LHCN-M2 (cell line): ENCODE measurements at regions not wholly inside any gene's neighbourhood (a gene's known extent, or its start where the extent isn't known, plus 50 kb on each side); places are given as distances from the start of the nearest gene placed in this dataset.

Source experiments
- DNase-seq: peaks from one replicate; pipeline ENCODE4 v3.0.0-alpha.2; 2012; ENCODE audit warnings: low read depth

GRCh38 chrX:95585321-95585720, 1099.3 kb upstream of the DIAPH2 start:
- DNase-seq: no peak

GRCh38 chrX:95612350-95612749, 1072.3 kb upstream of the DIAPH2 start:
- no peak for DNase-seq

GRCh38 chrX:95622200-95622599, 1062.4 kb upstream of the DIAPH2 start:
- DNase-seq: no peak

GRCh38 chrX:95626748-95627147, 1057.9 kb upstream of the DIAPH2 start:
- DNase-seq: no peak

GRCh38 chrX:95628796-95629195, 1055.8 kb upstream of the DIAPH2 start:
- no peak for DNase-seq

- DNase-seq: no peak
Measured at GRCh38 chrX:95629737-95630136, 1054.9 kb upstream of the DIAPH2 start.

GRCh38 chrX:95640226-95640625, 1044.4 kb upstream of the DIAPH2 start:
- no peak for DNase-seq

GRCh38 chrX:95645738-95646137, 1038.9 kb upstream of the DIAPH2 start:
- DNase-seq: no peak

- no peak for DNase-seq
Measured at GRCh38 chrX:95662200-95662599, 1022.4 kb upstream of the DIAPH2 start.

GRCh38 chrX:95666056-95666455, 1018.6 kb upstream of the DIAPH2 start:
- no peak for DNase-seq

- DNase-seq: no peak
Measured at GRCh38 chrX:95675011-95675410, 1009.6 kb upstream of the DIAPH2 start.

GRCh38 chrX:95675794-95676193, 1008.8 kb upstream of the DIAPH2 start:
- DNase-seq: no peak

GRCh38 chrX:95678679-95679078, 1006.0 kb upstream of the DIAPH2 start:
- DNase-seq: no peak

- DNase-seq: no peak
Measured at GRCh38 chrX:95693365-95693764, 991.3 kb upstream of the DIAPH2 start.

GRCh38 chrX:95703696-95704095, 980.9 kb upstream of the DIAPH2 start:
- no peak for DNase-seq

GRCh38 chrX:95716841-95717240, 967.8 kb upstream of the DIAPH2 start:
- no peak for DNase-seq

GRCh38 chrX:95718746-95719145, 965.9 kb upstream of the DIAPH2 start:
- no peak for DNase-seq

- no peak for DNase-seq
Measured at GRCh38 chrX:95721011-95721410, 963.6 kb upstream of the DIAPH2 start.

- no peak for DNase-seq
Measured at GRCh38 chrX:95728446-95728845, 956.2 kb upstream of the DIAPH2 start.

GRCh38 chrX:95729401-95729800, 955.2 kb upstream of the DIAPH2 start:
- DNase-seq: no peak

GRCh38 chrX:95733426-95733825, 951.2 kb upstream of the DIAPH2 start:
- DNase-seq: no peak

- DNase-seq: peak; percentile 0
Measured at GRCh38 chrX:95754411-95754810, 930.2 kb upstream of the DIAPH2 start.

- no peak for DNase-seq
Measured at GRCh38 chrX:95760356-95760755, 924.3 kb upstream of the DIAPH2 start.

GRCh38 chrX:95762716-95763115, 921.9 kb upstream of the DIAPH2 start:
- no peak for DNase-seq

- no peak for DNase-seq
Measured at GRCh38 chrX:95764972-95765451, 919.6 kb upstream of the DIAPH2 start.
